Ishikawa (cell line): ENCODE measurements at regions not wholly inside any gene's neighbourhood (a gene's known extent, or its start where the extent isn't known, plus 50 kb on each side); places are given as distances from the start of the nearest gene placed in this dataset.

Experiments used
- CEBPB ChIP-seq: IDR thresholded peaks from 2 replicates; pipeline ENCODE4 v1.6.1; 2012
- CREB1 ChIP-seq: IDR thresholded peaks from 2 replicates; pipeline ENCODE4 v1.6.1; 2012; ENCODE audit warnings: low read depth
- EGR1 ChIP-seq: IDR thresholded peaks from 2 replicates; pipeline ENCODE4 v1.6.1; 2012
- EP300 ChIP-seq: IDR thresholded peaks from 2 replicates; pipeline ENCODE4 v1.6.1; 2012; ENCODE audit warnings: borderline replicate concordance
- FOXM1 ChIP-seq: IDR thresholded peaks from 2 replicates; pipeline ENCODE4 v1.6.1; 2012; ENCODE audit warnings: low read depth, borderline replicate concordance
- MAX ChIP-seq: IDR thresholded peaks from 2 replicates; pipeline ENCODE4 v1.6.1; 2012
- NFIC ChIP-seq: IDR thresholded peaks from 2 replicates; pipeline ENCODE4 v1.6.1; 2012
- RAD21 ChIP-seq: IDR thresholded peaks from 2 replicates; pipeline ENCODE4 v1.6.1; 2012; ENCODE audit warnings: low read depth
- REST ChIP-seq: IDR thresholded peaks from 2 replicates; pipeline ENCODE4 v1.6.1; 2012; ENCODE audit warnings: low read depth, mild to moderate bottlenecking
- TAF1 ChIP-seq: IDR thresholded peaks from 2 replicates; pipeline ENCODE4 v1.6.1; 2012; ENCODE audit warnings: low read depth, mild to moderate bottlenecking
- TCF12 ChIP-seq: IDR thresholded peaks from 2 replicates; pipeline ENCODE4 v1.6.1; 2012; ENCODE audit warnings: low read depth
- TEAD4 ChIP-seq: IDR thresholded peaks from 2 replicates; pipeline ENCODE4 v1.6.1; 2012
- USF1 ChIP-seq: IDR thresholded peaks from 2 replicates; pipeline ENCODE4 v1.6.1; 2012
- YY1 ChIP-seq: IDR thresholded peaks from 2 replicates; pipeline ENCODE4 v1.6.1; 2012; ENCODE audit warnings: low read depth

GRCh38 chr6:170175644-170176135 lies 115.2 kb downstream of the DLL1 start:
- TF ChIP-seq EP300 (no peak), RAD21 (no peak), YY1 (no peak), REST (no peak), TCF12 (no peak), TAF1 (no peak), NFIC (no peak), CREB1 (no peak), FOXM1 (no peak), TEAD4 (no peak), CEBPB (no peak), USF1 (no peak), MAX (no peak), EGR1 (no peak)
